Right renal pelvis (tissue), 4 donors: ENCODE measurements at regions not wholly inside any gene's neighbourhood (a gene's known extent, or its start where the extent isn't known, plus 50 kb on each side); places are given as distances from the start of the nearest gene placed in this dataset.
"Not testable (repeated sequence)": the region's sequence is repeated elsewhere in the genome, so short reads cannot be mapped to it uniquely, and the experiment has no call there.

Source experiments
- DNase-seq, 4 donors: peaks; one replicate each; pipeline ENCODE4 v3.0.0-alpha.2; 2013; ENCODE audit warnings: low read depth in 4 of 4, low spot score in 3 of 4, missing footprints in 1 of 4

DNA sequence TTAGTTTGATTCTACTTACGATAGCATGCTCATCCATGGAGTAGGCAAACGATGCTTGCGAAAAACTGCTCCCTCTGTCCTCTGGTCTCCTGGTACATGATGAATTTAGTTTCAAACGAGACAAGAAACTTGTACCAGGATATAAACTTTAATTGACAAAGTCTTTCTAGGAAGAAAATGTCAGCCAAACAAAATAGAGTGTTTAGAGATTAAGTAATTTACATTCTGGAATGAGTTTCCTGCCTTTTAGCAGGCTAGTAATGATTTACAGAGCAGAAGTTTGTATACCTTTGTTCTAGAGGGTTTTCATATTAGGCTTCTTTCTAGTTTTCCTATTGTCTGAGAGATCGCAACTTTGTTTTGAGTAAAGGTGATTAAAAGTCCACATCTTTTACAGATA, 206.9 kb downstream of the RPL10L start:
- DNase-seq = peak in 2 of 4 donors; percentile 6 to 8

DNA sequence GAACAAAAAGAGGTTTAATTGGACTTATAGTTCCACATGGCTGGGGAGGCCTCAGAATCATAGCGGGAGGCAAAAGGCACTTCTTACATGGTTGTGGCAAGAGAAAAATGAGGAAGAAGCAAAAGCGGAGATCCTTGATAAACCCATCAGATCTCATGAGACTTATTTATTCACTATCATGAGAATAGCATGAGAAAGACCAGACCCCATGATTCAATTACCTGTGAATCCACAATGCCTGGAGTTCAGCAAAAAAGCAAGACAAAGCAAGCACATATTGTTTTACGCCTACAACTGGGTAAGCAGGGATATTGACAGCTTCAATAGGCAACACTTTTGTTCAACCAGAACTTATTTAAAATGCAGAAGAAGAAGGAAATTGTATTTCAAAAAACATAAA, 218.2 kb downstream of the RPL10L start:
- DNase-seq = no peak

DNA sequence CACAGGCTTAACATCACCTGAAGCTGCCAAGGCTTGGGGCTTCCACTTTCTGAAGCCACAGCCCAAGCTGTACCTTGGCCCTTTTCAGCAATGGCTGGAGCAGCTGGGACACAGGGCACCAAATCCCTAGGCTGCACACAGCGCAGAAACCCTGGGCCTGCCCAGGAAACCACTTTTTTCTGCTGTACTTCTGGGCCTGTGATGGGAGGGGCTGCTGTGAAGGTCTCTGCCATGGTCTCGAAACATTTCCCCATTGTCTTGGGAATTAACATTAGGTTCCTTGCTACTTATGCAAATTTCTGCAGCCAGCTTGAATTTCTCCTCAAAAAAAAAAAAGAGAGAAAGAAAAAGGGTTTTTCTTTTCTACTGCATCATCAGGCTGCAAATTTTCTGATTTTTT, 219.1 kb downstream of the RPL10L start:
- no peak for DNase-seq

DNA sequence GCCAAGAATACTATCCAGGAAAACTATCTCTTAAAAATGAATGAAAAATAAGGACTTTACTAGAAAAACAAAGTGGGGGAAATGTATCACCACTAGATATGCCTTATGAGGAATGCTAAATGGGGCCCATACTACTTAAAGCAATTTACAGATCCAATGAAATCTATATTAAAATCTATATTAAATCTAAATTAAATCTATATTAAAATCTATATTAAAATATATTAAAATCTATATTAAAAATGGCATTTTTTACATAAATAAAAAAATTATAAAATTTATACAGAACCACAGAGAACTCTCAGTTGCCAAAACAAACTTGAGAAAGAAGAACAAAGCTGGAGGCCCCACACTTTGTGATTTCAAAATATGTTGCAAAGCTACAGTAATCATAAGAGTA, 234.5 kb downstream of the RPL10L start:
- DNase-seq = no peak

DNA sequence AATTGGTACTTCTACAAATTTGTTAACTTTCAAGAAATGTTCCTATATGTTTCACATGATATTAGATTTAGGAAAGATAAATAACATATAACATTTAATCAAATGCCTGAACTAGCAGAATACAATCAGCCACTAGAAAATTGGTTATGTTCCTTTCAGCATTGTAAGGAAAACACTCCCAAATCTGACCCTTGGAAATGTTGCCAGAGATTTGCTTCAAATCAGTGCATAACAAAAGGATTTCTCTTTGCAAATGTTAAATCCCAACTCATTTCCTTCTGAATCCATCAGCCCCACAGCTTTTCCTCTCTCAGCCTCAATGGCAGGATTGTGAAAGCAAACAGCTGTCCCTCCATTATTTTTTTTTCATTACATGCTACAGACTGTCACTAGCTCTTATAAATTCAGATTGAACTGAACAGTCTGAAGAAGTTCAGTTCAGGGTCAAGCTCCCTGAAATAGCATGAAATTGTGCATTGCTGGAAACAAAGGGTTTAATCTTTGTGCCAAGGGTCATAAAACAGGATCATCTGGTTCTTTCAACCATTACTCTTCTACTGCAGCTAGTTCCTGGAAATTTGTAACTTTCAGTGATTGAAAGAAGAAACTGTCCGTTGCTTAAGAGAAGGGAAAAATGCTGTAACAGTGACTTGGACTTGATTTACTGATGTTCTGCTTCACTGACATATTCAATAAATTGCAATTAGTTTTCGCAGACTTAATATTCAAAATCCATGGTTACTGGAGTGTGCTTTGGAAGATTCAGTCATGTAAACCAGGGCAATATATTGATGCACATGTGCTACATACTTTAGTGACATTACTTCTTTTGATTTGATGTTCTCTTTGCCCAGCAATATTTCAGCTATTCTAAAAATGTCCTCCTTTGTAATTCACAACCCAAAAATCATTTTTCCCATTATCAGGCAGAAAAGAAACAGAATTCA, 246.4 kb downstream of the RPL10L start:
- DNase-seq = peak; percentile 37 to 59 (median 47)

DNA sequence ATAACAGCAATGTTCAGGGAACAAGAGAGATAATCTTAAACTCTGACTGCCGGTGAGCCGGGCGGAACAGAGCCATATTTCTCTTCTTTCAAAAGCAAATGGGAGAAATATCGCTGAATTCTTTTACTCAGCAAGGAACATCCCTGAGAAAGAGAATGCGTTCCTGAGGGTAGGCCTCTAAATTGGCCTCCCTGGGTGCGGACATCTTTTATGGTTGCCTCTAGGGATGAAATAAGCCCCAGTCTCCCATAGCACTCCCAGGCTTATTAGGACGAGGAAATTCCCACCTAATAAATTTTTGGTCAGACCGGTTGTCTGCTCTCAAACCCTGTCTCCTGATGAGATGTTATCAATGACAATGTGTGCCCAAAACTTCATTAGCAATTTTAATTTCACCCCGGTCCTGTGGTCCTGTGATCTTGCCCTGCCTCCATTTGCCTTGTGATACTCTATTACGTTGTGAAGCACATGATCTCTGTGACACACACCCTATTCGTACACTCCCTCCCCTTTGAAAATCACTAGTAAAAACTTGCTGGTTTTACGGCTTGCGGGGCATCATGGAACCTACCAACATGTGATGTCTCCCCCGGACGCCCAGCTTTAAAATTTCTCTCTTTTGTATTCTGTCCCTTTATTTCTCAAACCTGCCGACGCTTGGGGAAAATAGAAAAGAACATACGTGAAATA, 249.4 kb downstream of the RPL10L start:
- not testable (repeated sequence) for DNase-seq

DNA sequence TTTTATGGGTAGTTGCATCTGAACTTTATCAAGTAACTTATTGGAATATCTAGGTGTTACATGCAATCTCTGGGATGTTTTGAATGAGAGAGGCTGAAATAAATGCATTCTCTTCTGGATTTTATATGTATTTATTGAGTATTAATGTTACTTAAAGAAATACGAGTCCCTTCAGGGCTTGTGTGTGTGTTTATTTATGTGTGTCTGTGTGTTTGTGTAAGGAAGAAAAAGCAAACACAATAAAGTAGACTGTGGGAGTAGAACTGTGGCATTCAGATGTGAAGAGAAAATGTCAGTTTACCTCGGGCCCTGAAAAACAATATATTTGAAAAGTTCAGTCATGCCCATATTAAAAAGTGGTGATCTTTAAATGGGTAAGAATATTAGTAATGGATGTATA, 250.5 kb downstream of the RPL10L start:
- no peak for DNase-seq

DNA sequence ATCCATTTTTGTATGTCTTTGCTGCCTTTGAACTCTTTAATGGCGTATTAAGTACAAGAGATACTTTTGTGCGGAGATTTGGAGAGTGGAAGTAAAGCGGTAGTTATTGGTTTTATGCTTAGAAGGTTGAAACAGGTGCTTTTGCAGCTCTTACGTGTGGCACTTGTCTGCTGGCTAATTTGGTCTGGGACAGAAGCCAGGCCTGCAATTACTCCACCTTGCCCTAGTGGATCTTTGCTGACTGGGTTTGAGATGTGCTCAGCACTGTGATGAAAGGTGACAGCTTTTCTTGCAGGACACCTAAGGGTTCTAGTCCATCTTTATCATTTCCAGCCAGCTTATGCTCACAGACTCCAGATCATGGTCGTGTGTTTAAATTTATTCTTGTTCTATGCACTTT, 252.5 kb downstream of the RPL10L start:
- DNase-seq = no peak

DNA sequence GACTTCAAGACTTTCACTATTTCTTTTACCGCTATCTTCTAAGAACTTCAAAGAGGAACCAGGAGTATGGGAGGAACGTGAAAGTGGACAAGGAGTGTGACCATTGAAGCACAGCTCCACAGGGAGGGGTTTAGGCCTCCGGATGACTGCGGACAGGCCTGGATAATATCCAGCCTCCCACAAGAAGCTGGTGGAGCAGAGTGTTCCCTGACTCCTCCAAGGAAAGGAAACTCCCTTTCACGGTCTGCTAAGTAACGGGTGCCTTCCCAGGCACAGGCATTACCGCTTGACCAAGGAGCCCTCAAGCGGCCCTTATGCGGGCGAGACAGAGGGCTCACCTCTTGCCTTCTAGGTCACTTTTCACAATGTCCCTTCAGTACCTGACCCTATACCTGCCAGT, 267.0 kb downstream of the RPL10L start:
- DNase-seq = no peak

DNA sequence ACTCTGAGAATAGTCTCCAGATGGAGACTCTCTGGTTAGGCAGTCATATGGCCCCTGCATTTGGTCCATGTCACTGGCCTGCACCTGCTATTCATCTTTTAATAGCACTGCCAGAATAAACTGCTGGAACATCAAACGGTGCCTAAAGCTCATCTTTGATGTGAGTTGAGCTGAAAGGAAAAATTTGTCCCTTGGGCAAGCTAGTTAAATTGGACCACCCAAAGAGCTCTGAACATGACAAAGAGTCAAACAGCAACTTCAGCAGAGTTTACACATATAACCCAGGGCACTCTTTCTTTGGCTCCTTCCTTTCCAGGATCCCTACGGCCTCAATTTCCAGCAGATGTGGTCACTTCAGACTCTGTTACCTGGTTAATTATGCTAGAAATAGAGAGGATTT, 269.9 kb downstream of the RPL10L start:
- DNase-seq = no peak

DNA sequence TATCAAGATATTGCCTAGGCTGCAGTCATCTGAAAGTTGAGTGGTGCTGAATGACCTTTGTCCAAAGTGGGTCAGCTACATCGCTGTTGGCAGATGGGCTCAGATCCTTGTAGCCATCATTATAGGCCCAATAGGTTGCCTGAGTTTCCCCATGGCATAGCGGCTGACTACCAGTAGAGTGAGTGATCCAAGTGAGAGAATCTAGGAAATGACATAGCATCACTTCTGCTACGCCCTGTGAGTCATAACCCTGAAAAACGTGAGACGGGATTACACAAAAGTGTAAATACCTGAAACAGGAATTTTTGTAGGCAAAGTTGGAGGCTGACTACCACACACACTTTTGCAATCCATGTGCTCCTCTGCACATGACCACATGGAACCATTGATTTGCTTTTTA, 273.3 kb downstream of the RPL10L start:
- no peak for DNase-seq

DNA sequence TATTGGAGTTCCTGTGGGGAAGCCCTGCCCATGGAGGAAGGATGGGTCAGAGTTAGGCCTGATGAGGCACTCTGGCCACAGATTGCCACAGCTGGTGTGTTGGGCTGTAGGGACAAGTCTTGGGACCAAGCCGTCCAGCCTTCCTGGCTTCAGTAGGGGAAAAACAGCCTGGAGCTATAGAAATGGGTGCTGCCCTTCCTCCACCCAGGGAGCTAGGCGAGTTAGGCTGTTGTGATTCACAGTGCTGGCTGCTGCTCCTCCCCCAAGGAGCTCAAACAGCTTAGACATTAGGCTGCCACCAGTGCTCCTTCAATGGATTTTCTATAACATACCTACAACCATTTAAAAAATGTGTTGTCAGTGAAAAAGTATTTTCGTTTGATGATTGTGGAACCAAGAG, 274.3 kb downstream of the RPL10L start:
- DNase-seq = no peak

DNA sequence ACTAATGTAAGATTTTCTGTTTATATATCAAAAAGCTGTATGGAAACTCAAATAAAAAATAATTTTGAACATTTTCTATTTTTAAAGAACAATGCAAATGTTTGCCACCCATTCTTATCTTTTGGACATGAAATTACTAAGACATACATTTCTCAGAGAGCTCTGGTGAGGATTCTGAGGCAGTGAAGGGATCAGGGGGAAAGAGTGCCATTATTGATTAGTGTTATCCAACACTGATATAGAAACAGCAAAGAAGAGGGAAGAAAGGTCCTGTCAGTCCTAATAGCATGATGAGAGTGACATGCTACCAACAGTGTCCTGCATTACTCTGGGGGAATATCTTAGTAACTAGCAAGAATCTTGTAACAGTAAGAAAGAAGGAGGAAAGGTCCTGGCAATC, 282.2 kb downstream of the RPL10L start:
- DNase-seq = no peak

DNA sequence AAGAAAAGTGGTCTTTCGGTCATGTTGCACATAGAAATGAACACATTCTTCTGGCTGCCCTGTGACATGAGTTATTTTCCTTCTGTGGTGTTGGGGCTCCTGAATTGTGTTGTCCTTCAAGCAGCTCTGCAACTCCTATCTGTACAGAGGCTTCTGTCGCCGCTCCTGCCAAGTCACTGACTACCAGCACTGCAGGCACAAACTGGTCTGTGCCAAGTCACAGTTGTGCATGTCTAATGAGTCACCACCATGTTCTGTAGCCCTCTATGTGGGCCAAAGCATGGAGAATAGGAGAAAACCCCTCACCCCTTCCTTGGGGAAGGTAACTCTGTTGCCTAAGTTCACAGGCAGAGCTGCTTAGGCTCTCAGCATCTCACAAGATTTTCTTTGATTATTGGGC, 283.3 kb downstream of the RPL10L start:
- no peak for DNase-seq

DNA sequence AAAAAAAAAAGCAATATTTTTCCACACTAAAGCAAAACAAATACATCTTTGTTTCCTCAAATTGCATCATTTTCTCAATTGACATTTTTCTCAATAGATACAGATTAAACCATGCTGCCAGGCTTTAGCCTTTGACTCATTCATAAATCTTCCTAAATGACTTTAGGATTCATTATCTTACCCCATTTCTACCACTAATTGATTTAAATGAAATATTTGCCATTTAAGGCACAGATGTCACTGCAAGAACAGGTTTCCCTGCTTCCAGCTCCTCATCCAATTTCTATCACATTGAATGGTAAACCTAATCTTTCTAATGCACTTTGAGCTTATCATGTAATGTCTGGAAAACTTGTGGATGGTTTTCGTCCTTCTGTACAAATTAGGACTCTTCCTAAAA, 298.7 kb downstream of the RPL10L start:
- DNase-seq = no peak

DNA sequence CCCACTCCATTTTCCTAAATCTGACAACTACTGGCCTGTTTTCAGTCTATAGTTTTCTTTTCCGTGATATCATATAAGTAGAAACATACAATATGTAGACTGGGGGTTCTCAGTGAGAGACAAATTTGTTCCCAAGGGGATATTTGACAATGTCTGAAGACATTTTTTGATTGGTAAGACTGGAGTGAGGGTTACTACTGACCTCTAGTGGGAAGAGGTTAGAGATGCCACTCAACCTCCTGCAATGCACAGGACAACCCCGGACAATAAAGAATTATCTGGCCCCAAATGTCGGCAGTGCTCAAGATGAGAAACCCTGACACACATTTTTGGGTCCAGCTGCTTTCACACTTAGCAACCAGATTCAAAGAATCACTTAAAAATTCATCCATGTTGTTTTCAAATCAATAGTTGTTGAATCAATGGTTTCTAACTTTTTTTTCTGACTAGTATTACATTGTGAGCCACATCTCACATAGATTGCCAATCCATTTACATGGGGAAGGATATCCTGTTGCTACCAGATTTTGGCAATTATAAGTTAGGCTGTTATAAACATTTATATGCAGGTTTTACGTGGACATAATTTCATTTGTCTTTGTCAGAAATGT, 307.1 kb downstream of the RPL10L start:
- no peak for DNase-seq

DNA sequence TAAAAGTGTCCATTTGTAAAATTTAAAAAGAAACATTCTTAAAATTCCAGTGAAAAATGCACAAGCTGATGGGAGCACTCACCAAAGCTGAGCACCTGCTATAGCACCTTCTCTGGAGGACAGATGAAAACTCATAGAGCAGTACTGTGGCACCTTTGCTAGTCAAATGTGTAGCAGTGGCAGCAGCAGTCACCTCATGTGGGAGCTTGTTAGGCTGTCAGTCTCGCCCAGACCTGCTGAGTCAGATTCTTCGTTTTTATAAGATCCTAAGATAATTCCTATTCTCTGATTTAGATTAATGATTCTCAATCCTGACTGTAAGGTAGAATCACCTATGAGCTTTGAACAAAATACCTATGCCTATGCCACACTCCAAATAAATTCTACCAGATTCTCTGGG, 325.8 kb downstream of the RPL10L start:
- no peak for DNase-seq

DNA sequence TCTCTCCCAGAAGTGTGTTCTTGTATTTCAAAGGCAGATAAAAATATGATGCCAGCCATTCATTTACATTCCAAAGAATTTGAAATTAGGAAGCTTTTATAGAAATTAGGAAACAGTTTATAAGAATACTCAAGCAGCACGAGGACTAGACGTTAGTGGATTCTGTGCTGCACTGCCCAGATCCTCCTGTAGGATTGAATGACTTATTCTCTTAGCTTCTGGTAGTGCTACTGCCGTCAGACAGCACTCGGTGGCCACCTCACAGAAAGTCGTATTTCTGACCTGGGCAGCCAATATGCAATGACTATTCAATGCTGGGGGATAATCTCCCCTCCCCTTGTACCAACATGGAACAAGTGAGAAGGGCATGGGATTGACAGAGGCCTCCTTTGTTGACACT, 326.4 kb downstream of the RPL10L start:
- no peak for DNase-seq

DNA sequence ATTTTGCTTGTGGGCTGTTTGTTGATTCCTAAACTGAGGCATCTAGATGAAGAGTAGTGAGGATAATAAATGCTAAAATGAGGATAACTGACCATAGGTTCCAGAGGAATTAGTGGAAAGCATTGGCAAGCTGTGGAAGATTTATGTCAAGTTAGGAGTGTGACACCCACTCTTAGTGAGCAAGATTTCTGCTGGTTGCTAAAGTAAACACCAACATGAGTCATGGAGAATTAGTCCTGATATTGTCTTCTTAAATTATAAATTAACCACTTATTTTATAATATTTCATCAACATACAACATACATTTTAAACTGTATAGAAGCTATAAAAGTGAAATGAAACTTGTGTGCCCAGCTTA, 328.2 kb downstream of the RPL10L start:
- DNase-seq = no peak

DNA sequence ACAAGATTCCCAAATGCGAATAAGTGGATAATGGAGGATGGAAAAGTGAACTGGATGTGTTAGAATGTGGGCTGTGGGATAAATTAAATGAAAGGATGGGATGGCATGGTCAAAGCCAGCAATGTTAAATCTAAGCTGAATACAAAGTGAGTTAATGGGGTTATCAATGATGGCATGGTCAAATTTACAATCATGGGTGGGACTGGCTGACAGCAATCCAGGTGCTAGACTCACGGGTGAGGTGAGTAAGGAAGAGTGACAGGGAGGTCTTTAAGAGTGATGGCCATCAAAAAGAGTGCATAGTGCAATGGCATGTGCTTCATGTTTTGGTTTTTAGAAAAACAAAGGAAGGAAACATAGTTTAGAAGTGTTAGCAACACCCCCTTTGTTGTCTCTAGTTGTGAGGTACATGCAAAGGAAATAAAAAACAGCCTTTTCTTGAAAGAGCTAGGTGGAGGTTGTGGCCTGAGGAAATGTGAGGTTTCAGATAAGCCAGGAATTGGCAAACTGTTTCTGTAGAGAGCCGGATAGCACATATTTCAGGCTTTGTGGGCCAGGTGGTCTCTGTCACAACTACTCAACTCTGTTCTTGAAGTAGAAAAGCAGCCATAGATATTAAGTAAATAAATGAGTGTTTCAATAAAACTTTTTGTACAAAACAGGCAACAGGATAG, 328.7 kb downstream of the RPL10L start:
- peak in 3 of 4 donors; percentile 38 to 47 (median 45) for DNase-seq

DNA sequence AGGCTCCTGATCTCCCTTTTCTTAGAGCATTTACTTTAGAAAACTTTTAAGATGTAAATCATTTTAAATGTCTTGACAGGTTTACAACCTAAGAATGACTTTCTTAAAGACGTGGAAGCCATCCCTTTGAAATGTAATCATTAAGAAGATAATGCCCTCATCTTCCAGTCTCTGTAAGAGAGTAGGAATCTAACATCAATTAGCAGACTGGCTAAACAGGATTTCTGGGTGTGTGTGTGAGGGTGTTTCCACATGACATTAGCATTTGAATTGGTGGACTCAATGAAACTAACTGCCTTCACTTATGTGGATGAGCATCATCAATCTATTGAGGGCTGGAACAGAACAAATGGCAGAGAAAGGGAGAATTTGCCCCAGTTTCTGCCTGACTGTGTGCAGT, 329.5 kb downstream of the RPL10L start:
- peak in 1 of 4 donors; percentile 10 for DNase-seq
